Midbrain (tissue), 1 donor: ENCODE measurements at regions not wholly inside any gene's neighbourhood (a gene's known extent, or its start where the extent isn't known, plus 50 kb on each side); places are given as distances from the start of the nearest gene placed in this dataset.
"Not testable (repeated sequence)": the region's sequence is repeated elsewhere in the genome, so short reads cannot be mapped to it uniquely, and the experiment has no call there.

Experiments used
- DNase-seq: peaks from one replicate; lab custom pipeline; 2025; lab: John Stamatoyannopoulos, UW

DNA sequence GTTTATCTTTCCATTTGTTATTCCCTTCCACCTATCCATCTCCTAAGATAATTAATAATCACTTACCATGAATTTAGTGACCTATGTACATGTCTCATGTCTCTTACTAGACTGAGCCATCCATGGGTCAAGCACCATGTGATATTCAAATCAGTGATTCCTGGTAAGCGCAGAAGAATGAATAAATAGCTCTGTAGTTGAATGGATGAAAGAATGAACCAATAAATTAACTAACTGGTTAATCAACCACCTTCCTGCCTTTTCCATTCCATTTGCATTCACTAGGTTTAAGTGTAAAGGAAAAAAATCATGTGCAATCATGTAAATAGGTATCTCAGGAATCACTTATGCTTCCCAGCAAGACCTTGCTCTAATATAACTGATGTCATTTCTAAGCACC, 779.5 kb downstream of the NTRK3 start:
- DNase-seq: no peak

DNA sequence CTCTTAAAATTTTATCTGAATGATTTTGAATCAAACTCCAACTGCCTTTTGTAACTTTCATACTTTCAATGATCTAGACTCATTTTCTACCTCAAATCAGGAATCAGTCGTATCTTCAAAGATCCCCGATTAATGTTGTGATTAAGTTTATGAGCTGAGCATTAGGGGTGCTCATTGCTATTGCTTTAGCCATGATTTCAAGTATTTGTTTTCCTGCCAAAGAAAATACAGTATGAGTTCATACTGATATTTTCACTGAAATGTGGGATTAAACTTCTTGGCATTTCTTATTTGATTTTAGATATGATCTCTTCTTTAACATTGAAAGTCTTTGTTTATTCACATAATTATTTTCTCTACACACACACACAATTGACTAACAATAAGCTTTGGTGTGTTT, 785.6 kb downstream of the NTRK3 start:
- DNase-seq: no peak

DNA sequence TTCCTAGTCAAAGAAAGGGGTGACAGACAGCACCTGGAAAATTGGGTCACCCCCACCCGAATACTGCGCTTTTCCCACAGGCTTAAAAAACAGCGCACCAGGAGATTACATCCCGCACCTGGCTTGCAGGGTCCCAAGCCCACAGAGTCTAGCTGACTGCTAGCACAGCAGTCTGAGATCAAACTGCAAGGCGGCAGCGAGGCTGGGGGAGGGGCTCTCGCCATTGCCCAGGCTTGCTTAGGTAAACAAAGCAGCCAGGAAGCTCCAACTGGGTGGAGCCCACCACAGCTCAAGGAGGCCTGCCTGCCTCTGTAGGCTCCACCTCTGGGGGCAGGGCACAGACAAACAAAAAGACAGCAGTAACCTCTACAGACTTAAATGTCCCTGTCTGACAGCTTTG, 792.6 kb downstream of the NTRK3 start:
- not testable (repeated sequence) for DNase-seq

DNA sequence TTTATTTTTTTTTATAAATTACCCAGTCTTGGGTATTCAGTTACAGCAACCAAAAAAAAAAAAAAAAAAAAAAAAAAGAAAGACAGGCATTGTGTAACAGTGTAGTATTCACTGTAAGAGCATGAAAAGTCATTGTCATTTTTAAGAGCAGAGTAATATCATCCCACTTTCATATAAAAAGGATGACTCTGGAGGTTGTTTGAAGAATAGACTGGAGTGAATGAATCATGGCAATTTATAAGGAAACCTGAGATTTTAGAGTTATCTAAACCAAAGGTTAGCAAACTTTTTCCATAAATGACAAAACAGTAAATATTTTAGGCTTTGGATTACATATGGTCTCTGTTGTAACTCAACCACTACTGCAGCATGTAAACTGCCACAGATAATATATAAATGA, 794.9 kb downstream of the NTRK3 start:
- DNase-seq: no peak

DNA sequence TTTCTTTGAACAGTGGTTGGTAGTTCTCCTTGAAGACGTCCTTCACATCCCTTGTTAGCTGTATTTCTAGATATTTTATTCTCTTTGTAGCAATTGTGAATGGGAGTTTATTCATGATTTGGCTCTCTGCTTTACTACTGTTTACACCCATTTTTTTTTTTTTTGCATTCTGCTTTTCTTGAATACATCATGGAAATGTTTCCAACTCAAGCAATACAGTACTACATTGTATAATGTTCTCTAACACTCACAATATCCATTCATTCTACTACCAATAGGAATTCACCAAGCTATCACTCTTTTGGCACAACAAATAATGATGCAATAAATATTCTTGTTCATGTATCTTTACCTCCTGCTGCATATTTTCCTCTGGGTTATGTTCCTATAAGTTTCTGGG, 801.7 kb downstream of the NTRK3 start:
- no peak for DNase-seq

DNA sequence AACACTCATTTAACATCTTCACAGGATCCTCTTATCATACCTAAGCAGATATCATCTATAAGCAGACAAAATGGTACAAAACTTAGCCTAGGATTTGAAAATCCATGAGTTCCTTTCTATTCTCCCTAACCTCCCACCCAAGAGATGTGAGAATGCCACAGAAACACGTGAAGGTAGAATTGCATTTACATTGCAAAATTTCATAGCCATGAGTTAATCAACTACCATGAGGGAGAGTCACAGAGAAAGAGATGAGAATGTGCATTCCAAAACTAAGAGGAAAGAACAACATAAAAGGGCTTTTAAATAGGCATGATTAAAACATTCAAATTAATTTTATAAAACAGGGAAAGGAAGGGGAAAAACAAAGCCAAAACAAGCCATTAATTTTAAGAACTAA, 806.2 kb downstream of the NTRK3 start:
- DNase-seq: no peak

DNA sequence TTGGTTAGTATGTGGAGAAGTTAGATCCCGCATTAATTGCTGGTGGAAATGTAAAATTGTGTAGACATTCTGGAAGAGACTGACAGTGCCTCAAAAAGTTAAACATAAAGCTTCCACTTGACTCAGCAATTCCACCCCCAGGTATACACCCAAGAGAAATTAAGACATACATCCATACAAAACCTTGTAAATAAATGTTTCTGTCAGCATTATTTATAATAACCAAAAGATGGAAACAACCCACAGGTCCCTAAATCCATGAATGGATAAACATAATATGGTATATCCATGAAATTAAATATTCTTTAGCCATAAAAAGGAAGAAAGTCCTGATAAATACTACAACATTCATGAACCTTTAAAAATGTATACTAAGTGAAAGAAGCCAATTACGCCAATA, 817.4 kb downstream of the NTRK3 start:
- DNase-seq: no peak

DNA sequence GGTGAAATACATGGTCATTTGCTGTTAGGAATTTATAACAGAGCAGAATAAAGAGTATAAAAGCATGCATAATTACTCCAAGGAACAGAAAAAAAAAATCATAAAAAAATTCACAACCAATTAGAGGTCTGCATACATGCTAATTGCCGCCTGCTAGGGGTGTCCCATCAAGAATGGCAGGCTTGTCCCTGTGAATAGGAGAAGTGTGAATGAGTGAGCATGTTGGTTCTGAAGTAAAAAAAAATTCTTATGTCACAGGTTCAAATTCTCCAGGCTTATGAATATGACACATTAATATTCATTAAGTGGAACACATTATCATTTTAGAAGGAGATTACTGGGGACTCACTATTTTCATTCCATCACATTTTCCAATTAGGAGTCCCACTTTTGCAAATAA, 822.7 kb downstream of the NTRK3 start:
- no peak for DNase-seq

DNA sequence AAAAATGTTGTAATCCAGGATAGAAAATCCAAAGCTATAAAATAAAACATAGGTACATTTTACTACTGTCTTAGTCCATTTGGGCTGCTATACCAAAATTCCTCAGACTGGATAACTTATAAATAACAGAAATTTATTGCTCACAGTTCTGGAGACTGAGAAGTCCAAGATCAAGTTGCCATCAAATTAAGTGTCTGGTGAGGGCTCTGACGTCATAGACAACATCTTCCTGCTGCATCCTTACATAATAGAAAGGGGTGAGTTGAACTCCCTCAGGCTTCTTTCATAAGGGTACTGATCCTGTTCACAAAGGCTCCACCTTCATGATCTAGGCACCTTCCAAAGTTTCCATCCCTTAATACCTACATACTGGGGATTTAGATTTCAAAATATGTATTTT, 826.8 kb downstream of the NTRK3 start:
- DNase-seq: no peak

DNA sequence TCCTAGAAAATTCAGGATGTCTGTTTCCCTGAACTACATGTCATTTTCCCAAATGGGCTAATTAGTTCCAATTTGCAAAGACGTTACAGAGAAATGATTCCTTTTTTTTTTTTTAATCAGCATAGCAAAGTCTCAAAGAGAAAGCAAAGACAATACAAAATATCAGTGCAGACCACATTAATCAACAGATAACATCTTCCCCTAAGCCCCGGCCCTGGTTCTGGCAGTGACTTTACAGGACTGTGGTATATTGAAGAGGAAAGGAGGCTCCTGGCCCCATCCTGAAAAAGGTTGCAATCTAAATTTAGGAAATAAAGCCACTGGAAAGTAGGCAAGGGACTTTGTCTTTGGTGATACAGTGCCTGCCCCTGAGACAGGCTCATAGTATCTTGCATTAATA, 836.5 kb downstream of the NTRK3 start:
- no peak for DNase-seq

DNA sequence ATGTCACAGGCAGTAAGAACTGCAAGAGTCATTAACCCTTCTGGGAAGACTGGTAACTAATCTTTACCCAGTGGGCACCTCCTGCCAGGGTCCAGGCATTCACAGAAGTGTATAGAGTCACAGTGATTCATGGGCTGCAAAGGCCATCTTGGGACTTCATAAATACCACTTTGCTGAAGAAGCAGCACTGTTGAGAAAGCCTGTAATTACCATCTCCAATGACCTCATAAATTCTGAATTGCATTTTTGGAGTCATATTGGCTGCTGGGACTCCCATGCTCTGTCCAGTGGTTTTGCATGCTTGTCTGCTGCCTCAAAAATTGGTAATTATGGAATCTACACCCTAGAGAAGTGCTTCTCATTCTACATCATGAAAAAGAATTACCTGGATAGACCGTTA, 837.2 kb downstream of the NTRK3 start:
- no peak for DNase-seq

DNA sequence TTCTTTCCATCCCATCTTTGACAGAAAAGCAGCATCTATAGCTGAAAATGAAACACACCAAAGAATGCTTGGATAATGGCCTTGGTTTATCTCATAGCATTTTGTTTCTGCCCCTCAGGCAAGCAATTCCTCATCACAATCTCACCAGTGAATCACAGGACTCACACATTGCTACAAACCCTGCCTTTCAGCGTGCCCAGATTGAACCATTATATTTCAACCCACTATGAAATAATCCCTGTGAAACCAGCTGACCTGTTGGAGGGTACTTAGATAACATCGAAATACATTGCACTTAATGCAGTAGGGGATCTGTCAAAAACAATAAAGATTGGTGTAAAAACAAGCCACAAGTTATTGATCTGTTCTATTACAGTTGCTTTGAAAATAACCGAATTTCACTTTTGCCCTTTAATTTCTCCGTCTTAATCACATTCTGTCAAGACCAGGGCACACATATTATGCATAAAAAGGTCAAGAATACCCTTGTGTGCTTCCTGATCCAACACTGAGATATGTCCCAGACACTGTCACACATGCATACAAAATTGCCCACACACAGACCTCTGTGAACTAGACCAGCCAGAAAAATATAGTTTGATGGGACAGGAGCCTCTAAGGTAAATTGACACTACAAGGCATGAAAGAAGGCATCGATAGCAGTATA, 839.8 kb downstream of the NTRK3 start:
- no peak for DNase-seq

DNA sequence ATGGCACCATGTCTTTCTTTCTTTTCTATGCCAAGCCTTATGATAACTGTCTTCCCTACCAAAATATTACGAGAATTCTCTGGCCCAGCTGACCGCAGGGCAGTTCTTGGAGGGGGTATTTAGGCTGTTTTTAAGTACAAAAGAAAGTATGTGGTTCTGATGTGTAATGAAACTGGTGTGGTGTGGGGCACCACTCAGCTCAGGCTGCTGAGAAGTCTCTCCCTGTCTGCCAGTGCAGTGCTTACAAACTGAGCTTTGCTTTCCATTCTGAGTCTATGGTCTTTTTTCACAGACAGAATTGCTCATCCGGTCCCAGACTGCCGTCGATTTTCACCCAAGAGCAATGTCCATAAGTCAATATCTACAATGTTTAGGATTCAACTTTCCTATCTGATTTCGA, 847.6 kb downstream of the NTRK3 start:
- DNase-seq: no peak

DNA sequence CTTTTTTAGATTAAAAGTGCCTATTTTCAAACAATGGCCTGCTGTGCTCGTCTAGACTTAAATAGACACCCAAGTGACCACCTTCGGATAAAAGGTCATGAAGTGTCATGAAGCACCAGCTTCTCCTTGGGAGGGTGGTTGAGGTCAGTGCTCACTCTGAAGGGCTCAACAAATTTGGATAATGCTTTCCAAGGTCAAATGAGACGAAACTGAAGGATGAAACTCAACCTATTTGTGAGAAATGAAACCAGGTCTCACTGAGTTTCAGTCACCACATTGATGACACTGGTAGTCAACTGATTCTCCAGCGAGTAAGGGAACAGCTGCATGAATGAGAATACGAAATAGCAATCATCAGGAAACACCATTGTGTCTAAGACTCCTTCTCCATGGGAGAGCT, 852.6 kb downstream of the NTRK3 start:
- no peak for DNase-seq

DNA sequence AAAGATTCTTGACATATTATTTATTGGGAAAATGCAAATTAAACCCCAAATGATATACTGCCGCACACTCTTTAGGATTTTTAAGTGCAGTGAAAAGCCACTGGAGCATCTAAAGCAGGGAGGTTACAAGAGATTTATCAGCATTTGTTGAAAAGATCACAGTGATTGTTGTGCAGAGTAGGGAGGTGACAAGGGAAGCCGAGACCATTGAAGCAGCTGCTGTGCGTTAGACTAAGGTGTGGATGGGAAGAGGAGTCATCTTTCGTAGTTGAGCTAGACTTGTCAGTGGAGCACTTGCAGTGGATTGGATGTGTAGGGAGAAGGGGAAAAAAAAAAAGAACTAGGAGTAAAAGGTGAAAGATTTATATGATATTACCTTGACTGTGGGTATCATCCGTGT, 854.6 kb downstream of the NTRK3 start:
- DNase-seq: no peak

DNA sequence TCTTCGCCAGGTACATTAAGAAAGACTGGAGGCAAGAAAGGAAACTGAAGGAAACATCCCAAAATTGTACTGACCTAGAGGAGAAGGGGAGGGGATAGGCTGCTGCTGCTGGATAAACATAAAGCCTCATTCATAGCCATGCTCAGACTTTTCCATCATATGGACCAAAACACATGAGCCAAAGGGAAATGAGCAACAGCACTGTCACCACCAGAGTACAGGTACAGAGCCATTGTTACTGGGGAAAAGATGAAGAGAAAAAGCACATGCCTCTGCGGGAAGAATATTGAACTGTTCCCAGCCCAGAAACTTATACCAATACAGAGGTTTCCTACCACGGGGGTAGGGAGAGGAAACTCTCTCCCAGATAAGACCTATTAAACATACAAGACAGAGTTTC, 861.9 kb downstream of the NTRK3 start:
- no peak for DNase-seq

DNA sequence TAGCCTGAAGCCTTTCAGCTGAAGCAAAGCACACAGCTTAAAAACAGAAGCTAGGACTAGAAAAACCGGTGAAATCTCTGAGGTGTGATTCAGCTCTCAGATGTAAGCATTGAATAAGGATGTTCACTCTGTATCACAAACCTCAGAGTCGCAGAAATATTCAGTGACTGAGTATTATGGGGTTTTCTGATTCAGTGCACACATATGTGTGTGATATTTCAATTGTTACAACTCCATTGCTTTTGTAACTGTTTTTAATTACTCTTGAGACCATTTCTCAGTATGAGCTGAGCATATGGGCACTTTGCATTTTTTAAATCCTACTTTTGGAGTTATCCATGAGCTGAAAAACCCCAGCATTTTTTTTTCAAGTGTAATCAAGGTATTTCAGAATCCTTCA, 868.8 kb downstream of the NTRK3 start:
- no peak for DNase-seq

DNA sequence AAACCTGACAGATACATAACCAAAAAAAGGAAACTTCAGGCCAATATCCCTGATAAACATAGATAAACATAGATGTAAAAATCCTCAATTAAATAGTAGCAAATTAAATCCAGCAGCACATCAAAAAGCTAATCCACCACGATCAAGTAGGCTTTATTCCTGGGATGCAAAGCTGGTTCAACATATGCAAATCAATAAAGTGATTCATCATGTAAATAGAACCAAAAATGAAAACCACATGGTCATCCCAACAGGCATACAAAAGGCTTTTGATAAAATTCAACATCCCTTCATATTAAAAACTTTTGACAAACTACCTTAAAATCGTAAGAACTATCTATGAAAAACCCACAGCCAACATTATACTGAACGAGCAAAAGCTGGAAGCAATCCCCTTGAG, 882.2 kb downstream of the NTRK3 start:
- DNase-seq: no peak

DNA sequence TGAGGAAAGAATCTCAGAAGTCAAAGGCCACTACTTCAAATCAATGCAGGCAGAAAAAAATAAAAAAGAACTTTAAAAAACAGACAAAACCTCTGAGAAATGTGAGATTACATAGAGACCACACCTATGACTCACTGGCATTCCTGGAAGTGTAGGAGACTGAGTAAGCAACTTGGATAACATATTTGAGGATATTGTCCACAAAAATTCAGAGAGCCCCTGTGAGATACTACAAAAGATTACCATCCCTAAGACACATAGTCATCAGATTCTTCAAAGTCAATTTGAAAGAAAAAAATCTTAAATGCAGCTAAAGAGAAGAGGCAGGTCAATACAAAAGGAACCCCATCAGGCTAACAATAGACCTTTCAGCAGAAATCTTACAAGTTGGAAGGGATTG, 887.3 kb downstream of the NTRK3 start:
- DNase-seq: no peak

DNA sequence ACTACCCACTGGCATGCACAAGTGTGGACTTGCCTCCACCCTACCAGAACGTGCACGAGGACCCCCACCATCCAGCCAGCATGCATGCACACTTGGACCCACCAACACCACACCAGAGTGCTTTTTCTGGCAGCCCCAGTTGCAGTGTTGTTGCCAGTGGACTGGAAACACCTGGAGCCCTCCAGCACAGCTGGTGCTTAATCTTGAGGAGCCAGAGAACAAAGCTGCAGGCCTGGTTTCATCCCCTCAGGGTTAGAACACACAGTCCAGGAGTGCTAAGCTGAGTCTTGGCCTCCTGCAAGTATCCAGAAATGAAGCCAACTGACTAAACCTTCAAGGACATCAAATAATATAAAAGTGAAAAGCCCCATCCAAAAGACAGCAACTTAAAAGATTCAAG, 888.0 kb downstream of the NTRK3 start:
- DNase-seq: no peak

DNA sequence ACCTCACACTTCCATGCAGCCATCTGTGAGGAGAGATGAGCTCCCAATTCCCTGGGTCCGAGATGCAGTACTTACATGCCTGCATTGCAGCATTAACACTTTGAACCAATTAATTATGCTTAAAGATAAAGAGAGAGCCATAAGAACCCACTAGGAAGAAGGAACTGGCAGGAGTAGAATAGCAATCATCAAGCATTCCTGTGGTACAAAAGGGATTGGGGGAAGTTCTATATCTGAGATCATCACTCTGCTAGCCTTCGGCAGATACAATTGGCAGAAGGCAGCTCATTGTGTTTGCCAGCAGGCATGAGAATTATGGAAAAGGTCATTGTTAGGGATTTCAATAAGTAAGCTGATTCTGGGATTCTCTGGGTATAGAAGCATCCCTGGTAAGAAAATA, 891.4 kb downstream of the NTRK3 start:
- no peak for DNase-seq

DNA sequence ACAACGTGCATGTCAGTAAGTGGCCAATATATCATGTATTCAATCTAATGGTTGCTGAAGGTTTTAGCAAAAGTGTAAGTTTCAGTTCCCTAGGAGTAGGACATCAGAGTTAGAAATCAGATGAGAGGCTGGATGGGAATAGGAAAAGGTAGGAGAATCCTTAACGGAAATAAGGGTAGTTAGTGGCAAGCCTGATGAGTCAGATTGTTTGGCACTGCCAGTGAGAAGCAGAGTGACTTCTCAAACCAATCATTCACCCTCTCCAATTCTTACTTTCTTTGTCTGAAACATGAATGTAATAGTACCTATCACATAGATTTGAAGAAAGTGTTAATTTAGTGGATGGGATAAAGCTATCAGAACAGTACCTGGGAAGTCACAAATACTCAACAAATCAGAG, 894.0 kb downstream of the NTRK3 start:
- no peak for DNase-seq

DNA sequence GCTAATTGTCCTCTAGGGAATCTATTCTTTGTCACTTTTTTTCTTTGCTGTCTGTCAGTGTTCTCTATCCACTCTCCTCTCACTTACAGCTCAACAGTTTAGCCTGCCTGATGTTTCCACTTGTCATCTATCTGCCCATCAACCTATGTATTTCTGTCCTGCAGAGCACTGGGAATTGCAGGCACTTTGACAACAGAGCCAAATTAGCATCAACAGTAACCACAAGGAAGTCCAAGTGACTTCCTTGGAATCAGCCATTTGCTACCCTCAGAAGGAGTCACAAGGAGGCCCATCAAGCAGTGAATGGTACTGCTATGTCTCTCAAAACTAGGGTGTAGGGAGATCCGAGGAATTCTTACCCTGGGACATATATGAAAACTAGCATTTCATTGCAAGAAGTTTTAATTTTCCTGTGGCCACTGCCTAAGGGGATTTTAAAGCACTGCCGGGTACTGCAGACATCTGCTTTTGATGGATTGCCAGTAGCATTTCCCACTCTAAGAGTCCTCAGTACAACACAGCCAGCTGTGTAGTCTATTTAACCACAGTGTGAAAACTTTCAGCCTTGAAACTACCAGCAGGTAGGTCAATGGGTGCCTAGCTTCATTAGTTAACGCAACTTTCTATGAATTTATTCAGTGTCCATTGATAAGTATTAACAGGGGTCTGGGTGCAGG, 898.8 kb downstream of the NTRK3 start:
- no peak for DNase-seq

DNA sequence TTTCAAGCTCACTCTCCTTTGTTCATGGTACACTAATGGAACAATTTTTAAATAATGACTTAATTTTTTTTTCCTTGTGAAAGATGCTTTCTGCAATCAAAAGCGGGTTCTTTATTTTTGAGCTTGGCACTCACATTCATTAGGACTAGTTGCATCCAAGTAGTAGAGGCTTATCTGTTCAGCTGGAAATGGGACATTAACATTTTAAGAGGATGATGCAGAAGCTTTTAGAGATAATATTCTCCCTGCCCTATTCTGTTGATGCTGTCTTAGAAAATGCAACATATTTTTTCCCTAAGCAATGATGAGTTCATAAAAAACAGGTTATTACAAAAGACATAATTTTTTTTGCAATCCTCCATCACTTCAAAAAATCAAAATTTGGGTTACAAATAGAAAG, 900.6 kb downstream of the NTRK3 start:
- no peak for DNase-seq
